ENCODE measurements at regions not wholly inside any gene's neighbourhood (a gene's known extent, or its start where the extent isn't known, plus 50 kb on each side); places are given as distances from the start of the nearest gene placed in this dataset.

DNA sequence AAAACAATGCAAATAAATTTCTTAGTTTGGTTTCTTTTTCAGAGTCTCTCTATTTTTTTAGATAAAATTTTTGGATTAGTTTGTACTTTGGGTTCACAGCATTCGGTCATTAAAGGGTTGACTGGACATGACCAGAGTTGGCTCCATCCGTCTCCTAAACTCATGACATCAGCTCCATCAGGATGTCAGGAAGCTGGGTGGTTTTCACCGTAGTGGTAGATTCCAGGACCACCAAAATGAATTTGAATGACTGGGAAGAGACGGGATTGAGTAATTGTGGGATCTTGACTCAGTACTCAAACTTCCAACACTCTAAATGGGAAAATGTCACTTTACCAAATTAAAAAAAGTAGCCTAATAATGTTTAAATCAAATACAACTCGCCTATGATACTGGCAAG lies 279.2 kb upstream of the DUSP10 start:
- TF ChIP-seq, protein P1, sequence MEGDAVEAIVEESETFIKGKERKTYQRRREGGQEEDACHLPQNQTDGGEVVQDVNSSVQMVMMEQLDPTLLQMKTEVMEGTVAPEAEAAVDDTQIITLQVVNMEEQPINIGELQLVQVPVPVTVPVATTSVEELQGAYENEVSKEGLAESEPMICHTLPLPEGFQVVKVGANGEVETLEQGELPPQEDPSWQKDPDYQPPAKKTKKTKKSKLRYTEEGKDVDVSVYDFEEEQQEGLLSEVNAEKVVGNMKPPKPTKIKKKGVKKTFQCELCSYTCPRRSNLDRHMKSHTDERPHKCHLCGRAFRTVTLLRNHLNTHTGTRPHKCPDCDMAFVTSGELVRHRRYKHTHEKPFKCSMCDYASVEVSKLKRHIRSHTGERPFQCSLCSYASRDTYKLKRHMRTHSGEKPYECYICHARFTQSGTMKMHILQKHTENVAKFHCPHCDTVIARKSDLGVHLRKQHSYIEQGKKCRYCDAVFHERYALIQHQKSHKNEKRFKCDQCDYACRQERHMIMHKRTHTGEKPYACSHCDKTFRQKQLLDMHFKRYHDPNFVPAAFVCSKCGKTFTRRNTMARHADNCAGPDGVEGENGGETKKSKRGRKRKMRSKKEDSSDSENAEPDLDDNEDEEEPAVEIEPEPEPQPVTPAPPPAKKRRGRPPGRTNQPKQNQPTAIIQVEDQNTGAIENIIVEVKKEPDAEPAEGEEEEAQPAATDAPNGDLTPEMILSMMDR (IDR thresholded peaks at IDR 0.05) = no peak
- TF ChIP-seq POLR2A (IDR thresholded peaks at IDR 0.05) = no peak
